Upper lobe of left lung (tissue), 6 donors: ENCODE measurements at regions not wholly inside any gene's neighbourhood (a gene's known extent, or its start where the extent isn't known, plus 50 kb on each side); places are given as distances from the start of the nearest gene placed in this dataset.

Source experiments
- ATAC-seq, 2 donors: fragments of 200-7000 bp; cut with Tn5 transposase; one replicate each; pipeline ENCODE4 v1.9.1; 2022; ENCODE audit warnings: mild to moderate bottlenecking in 2 of 2, moderate library complexity in 2 of 2; ENCODE audit not compliant: low FRiP score in 2 of 2
- DNase-seq, 2 donors: peaks; one replicate each; pipeline ENCODE4 v3.0.0-alpha.2; 2019 to 2020
- H3K27ac ChIP-seq, 4 donors: fragments of 200-600 bp; sonication (generic); one replicate each; pipeline ENCODE4 v1.5.1; 2016 to 2019
- H3K27me3 ChIP-seq, 4 donors: fragments of 200-600 bp; sonication (generic); one replicate each; pipeline ENCODE4 v1.5.1; 2017 to 2019
- H3K36me3 ChIP-seq, 4 donors: fragments of 200-600 bp; sonication (generic); one replicate each; pipeline ENCODE4 v1.5.1; 2016 to 2019
- H3K4me1 ChIP-seq, 4 donors: fragments of 200-600 bp; sonication (generic); one replicate each; pipeline ENCODE4 v1.5.1; 2018 to 2019
- H3K4me3 ChIP-seq, 4 donors: fragments of 200-600 bp; sonication (generic); one replicate each; pipeline ENCODE4 v1.5.1; 2017 to 2019; ENCODE audit warnings: mild to moderate bottlenecking in 2 of 4, moderate library complexity in 1 of 4
- H3K9me3 ChIP-seq, 4 donors: fragments of 200-600 bp; sonication (generic); one replicate each; pipeline ENCODE4 v1.5.1; 2018 to 2019
- EP300 ChIP-seq, 4 donors: sonication (generic); formaldehyde crosslinking; IDR thresholded peaks; one replicate each; pipeline ENCODE4 v1.5.1; 2017; ENCODE audit warnings: antibody characterized with exemption in 4 of 4, control low read depth in 2 of 4
- POLR2A ChIP-seq, 4 donors: fragments of 450-650 bp; IDR thresholded peaks; one replicate each; pipeline ENCODE4 v1.5.1; 2016 to 2017; ENCODE audit warnings: antibody characterized with exemption in 4 of 4, mild to moderate bottlenecking in 2 of 4
- POLR2AphosphoS5 ChIP-seq, 2 donors: sonication (generic); formaldehyde crosslinking; IDR thresholded peaks; one replicate each; pipeline ENCODE4 v1.5.1; 2017; ENCODE audit warnings: antibody characterized with exemption in 2 of 2
- WGBS, 2 donors: methylation state at CpG; one replicate each; pipeline ENCODE4 v1.1.5; 2017 to 2018; 5-methylcytosine and 5-hydroxymethylcytosine counted together
- TF ChIP-seq, protein P1 (sequence below), 6 experiments: fragments of 450-650 bp in 4 of 6; fragments of 200-600 bp in 2 of 6; sonication (generic) in 2 of 6; IDR thresholded peaks; one replicate each; pipeline ENCODE4 v1.5.1; 2016 to 2019; ENCODE audit warnings: antibody characterized with exemption in 6 of 6
- donor health status: DM: no; HTN: no; CAD: no; lungs with moderate emphysema.
- donor health status: DM: no; HTN: yes; CAD: no; lungs with severe emphysema.

DNA sequence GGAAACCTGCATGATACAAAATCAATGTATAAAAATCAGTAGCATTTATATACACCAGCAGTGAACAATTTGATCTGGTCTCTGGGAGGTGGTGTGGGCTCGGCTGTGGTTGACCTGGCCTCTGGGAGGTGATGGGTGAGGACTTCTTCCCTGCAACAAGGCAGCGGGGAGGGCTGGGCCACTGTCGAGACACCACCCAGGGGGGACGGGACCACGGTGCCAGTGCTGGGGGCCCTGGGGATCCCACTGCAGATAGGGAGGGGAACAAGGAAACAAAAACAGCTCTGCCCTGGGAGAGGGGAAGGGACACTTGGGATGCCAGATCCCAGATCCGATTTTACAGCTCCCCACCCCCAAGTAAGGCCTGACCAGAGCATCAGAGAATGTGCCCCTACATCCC is 189.6 kb upstream of the SFSWAP start:
- WGBS, 2 donors: 79 to 83% methylated on average over 6 of the region's 6 CpGs
- Histone ChIP-seq H3K4me3 (no peak overlapping the region), H3K27me3 (no peaks in the 10 kb centered on the region), H3K36me3 (no peaks in the 10 kb centered on the region), H3K27ac (no peak overlapping the region), H3K4me1 (no peaks in the 10 kb centered on the region), H3K9me3 (peaks cover 5 to 13% (median 10%) of the 10 kb centered on the region in 4 donors)
- TF ChIP-seq POLR2AphosphoS5 (IDR thresholded peaks at IDR 0.05) (no peak), EP300 (IDR thresholded peaks at IDR 0.05) (no peak), POLR2A (IDR thresholded peaks at IDR 0.05) (no peak)
- TF ChIP-seq, protein P1, sequence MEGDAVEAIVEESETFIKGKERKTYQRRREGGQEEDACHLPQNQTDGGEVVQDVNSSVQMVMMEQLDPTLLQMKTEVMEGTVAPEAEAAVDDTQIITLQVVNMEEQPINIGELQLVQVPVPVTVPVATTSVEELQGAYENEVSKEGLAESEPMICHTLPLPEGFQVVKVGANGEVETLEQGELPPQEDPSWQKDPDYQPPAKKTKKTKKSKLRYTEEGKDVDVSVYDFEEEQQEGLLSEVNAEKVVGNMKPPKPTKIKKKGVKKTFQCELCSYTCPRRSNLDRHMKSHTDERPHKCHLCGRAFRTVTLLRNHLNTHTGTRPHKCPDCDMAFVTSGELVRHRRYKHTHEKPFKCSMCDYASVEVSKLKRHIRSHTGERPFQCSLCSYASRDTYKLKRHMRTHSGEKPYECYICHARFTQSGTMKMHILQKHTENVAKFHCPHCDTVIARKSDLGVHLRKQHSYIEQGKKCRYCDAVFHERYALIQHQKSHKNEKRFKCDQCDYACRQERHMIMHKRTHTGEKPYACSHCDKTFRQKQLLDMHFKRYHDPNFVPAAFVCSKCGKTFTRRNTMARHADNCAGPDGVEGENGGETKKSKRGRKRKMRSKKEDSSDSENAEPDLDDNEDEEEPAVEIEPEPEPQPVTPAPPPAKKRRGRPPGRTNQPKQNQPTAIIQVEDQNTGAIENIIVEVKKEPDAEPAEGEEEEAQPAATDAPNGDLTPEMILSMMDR (IDR thresholded peaks at IDR 0.05): no peak
- DNase-seq (no peak), ATAC-seq (no peak)

DNA sequence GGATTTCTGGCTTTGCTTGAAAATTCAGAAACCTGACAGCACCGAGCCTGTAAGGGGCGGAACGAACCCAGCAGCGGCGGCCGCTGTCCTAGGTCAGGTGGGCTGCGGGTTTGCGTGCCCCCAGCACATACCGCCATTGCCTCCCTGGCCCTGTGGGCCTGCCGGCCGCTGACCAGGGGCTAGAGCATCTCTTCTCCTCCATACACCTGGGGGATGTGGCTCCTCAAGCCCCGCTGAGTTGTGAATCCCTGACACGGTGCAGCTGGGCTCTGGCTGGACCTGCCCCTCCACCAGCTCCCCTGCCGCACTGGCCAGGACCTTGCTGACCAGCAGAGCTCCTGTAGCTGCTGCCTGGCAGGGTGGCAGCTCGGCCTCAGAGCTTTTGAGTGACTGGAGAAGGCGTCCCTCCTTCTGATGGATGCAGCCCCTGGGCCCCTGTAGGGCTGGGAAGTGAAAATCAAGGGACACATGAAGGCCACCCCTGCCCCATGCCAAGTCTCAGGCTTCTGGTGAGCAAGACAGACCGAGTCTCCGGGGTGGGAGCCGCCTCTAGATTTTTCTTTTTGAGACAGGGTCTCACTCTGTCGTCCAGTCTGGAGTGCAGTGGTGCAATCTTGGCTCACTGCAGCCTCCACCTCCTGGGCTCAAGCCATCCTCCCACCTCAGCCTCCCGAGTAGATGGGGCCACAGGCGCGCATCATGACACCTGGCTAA is 184.9 kb upstream of the SFSWAP start:
- ATAC-seq (peak in 1 of 2 donors; percentile 41), DNase-seq (peak in 1 of 2 donors; percentile 68)
- Histone ChIP-seq H3K27me3 (no peaks in the 10 kb centered on the region), H3K4me1 (no peaks in the 10 kb centered on the region), H3K4me3 (no peak overlapping the region), H3K36me3 (no peaks in the 10 kb centered on the region), H3K9me3 (no peaks in the 10 kb centered on the region), H3K27ac (no peak overlapping the region)
- TF ChIP-seq POLR2A (IDR thresholded peaks at IDR 0.05) (no peak), POLR2AphosphoS5 (IDR thresholded peaks at IDR 0.05) (no peak), EP300 (IDR thresholded peaks at IDR 0.05) (no peak)
- TF ChIP-seq, protein P1 (IDR thresholded peaks at IDR 0.05): no peak
- WGBS, 2 donors: 83 to 85% methylated on average over 12 to 22 of the region's 23 CpGs

DNA sequence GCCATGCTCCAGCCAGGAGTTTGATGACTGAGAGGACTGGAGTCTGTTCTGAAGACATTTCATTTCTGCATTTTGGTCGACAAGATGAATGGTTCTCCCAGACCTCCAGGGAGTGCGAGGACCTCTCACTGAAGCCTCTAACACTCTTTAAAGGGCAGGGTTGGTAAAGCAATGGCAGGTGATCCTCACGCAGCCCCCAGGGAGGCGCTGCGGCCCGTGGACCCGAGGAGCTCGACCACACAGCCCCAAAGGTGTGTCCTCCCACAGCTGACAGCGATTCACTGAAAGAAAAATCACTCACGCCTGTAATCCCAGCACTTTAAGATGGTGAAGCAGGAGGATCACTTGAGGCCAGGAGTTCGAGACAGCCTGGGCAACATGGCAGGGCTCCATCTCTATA is 183.8 kb upstream of the SFSWAP start:
- Histone ChIP-seq H3K9me3 (no peaks in the 10 kb centered on the region), H3K27me3 (no peaks in the 10 kb centered on the region), H3K27ac (no peak overlapping the region), H3K4me1 (no peaks in the 10 kb centered on the region), H3K4me3 (no peak overlapping the region), H3K36me3 (no peaks in the 10 kb centered on the region)
- 75 to 78% methylated on average over 8 to 11 of the region's 11 CpGs for WGBS, 2 donors
- TF ChIP-seq EP300 (IDR thresholded peaks at IDR 0.05) (no peak), POLR2A (IDR thresholded peaks at IDR 0.05) (no peak)
- peak in 1 of 2 donors; percentile 74 for DNase-seq
- ATAC-seq: no peak

DNA sequence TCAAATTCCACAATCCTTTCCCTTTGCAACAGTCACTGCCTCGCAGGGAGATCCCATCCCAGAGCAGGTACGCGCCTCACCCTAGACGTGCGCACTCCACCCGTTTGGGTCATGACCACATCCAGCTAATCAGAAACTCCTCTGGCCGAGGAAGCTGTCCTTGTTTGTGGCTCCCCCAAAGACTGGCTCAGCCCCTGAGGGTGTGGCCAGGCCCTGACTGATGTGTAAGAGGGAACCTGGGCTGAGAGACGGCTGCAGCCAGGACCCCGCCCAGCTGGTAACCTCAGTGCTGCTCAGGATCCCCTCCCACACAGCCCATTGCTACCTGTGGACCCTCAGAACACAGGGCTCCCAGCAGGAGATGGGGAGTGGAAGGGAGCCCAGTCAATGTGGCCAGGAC is 183.2 kb upstream of the SFSWAP start:
- DNase-seq (no peak), ATAC-seq (no peak)
- Histone ChIP-seq H3K4me1 (no peaks in the 10 kb centered on the region), H3K36me3 (no peaks in the 10 kb centered on the region), H3K27ac (no peak overlapping the region), H3K9me3 (no peaks in the 10 kb centered on the region), H3K4me3 (no peak overlapping the region), H3K27me3 (no peaks in the 10 kb centered on the region)
- 79 to 90% methylated on average over 6 to 9 of the region's 9 CpGs for WGBS, 2 donors
- TF ChIP-seq, protein P1 (IDR thresholded peaks at IDR 0.05): no peak

DNA sequence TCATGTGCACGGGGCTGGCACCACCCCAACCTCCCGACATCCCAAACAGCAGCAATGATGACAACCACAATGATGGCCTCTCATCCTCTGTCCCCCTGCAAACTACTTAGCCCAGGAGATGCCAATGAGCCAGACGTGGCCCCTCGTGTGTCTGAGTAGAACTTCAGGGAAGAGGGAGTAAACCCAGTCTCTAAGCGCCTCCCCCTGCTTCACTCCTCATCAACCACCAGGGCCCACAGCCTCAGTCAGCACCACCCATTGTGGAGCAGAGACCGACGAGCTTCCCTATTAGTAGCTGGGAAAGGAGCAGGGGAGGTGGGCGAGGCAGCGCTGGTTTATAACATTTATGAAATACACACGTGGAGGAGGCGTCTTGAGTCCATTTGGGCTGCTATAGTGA is 182.7 kb upstream of the SFSWAP start:
- Histone ChIP-seq H3K27me3 (no peaks in the 10 kb centered on the region), H3K27ac (no peak overlapping the region), H3K4me3 (no peak overlapping the region), H3K9me3 (no peaks in the 10 kb centered on the region), H3K36me3 (no peaks in the 10 kb centered on the region), H3K4me1 (no peaks in the 10 kb centered on the region)
- TF ChIP-seq POLR2A (IDR thresholded peaks at IDR 0.05) (no peak), POLR2AphosphoS5 (IDR thresholded peaks at IDR 0.05) (no peak), EP300 (IDR thresholded peaks at IDR 0.05) (no peak)
- TF ChIP-seq, protein P1 (IDR thresholded peaks at IDR 0.05): no peak
- ATAC-seq (no peak), DNase-seq (no peak)
- WGBS, 2 donors: 84% methylated on average over 11 of the region's 11 CpGs
